GM12873 (cell line): ENCODE measurements at regions not wholly inside any gene's neighbourhood (a gene's known extent, or its start where the extent isn't known, plus 50 kb on each side); places are given as distances from the start of the nearest gene placed in this dataset.

ENCODE experiments used
- TF ChIP-seq, protein P1 (sequence below): IDR thresholded peaks from 2 replicates; pipeline ENCODE4 v1.5.1; 2012; ENCODE audit warnings: low read depth, mild to moderate bottlenecking, moderate library complexity, low read length, control low read depth; ENCODE audit not compliant: insufficient read depth; ENCODE audit errors: missing control alignments

DNA sequence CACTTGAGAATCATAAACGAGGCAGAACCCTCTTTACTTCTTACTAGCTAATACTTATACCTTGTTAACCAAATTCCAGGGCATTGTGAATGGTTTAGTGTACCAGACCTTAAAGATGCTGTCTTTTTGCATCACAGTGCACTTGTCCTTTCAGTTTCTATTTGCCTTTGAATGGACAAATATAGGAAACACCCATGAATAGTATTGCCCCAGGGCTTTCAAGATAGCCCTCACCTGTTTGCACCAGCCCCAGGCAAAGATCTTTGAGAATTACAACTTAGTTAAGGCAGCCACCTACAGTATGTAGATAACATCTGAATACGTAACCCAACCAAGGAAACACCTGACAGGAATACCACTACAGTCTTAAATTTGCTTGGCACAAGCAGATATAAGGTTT is 60.8 kb upstream of the CT45A1 start:
- TF ChIP-seq, protein P1, sequence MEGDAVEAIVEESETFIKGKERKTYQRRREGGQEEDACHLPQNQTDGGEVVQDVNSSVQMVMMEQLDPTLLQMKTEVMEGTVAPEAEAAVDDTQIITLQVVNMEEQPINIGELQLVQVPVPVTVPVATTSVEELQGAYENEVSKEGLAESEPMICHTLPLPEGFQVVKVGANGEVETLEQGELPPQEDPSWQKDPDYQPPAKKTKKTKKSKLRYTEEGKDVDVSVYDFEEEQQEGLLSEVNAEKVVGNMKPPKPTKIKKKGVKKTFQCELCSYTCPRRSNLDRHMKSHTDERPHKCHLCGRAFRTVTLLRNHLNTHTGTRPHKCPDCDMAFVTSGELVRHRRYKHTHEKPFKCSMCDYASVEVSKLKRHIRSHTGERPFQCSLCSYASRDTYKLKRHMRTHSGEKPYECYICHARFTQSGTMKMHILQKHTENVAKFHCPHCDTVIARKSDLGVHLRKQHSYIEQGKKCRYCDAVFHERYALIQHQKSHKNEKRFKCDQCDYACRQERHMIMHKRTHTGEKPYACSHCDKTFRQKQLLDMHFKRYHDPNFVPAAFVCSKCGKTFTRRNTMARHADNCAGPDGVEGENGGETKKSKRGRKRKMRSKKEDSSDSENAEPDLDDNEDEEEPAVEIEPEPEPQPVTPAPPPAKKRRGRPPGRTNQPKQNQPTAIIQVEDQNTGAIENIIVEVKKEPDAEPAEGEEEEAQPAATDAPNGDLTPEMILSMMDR, result no peak
